ENCODE measurements at regions not wholly inside any gene's neighbourhood (a gene's known extent, or its start where the extent isn't known, plus 50 kb on each side); places are given as distances from the start of the nearest gene placed in this dataset.

DNA sequence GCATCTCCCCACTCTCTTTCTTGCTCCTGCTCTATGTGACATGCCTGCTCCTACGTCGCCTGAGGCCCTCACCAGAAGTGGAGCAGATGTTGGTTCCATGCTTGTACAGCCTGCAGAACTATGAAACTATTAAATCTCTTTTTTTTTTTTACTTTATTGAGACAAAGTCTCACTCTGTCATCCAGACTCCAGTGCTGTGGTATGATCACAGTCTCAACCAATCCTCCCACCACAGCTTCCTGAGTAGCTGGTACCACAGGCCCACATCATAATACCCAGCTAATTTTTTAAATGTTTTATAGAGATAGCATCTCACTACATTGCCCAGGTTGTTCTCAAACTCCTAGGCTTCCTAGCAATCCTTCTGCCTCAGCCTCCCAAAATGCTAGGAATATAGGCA lies 1067.7 kb downstream of the PCDH9 start:
- no peaks in the 10 kb centered on the region for H3K27me3 ChIP-seq (ENCODE audit: control insufficient read depth in 1 of 2, insufficient read depth in 2 of 2, low read length in 2 of 2)
- no peaks in the 10 kb centered on the region for H4K20me1 ChIP-seq (ENCODE audit: insufficient read depth, low read length)
- H2AFZ ChIP-seq (ENCODE audit: low read length) = no peak overlapping the region
- no peaks in the 10 kb centered on the region for H3K9me3 ChIP-seq (ENCODE audit: low read length)
- H3K4me1 ChIP-seq (ENCODE audit: insufficient read depth, low read length) = no peaks in the 10 kb centered on the region
- no peak overlapping the region for H3K4me3 ChIP-seq (replicated peaks in 1 of 3; ENCODE audit: insufficient read depth in 1 of 3, low read depth in 2 of 3, low read length in 3 of 3)
- no peak overlapping the region for H3K27ac ChIP-seq (ENCODE audit: extremely low read length, insufficient read depth, low read length)
- CTCF ChIA-PET (ENCODE audit: low intra/inter-chr PET ratio, low total read pairs) = no interaction called here
- FAIRE-seq = no peak
- H3K9ac ChIP-seq (ENCODE audit: insufficient read depth, low read depth, low read length) = no peak overlapping the region
- in situ Hi-C loops (cut with HindIII; ENCODE audit: extremely low pct_ligation_motif_present, low pct_unique_long_range_greater_than_20kb) (no loop called here), intact Hi-C loops (cut with micrococcal nuclease; ENCODE audit: unreplicated experiment) (no loop called here)
- no peak for DNase-seq (ENCODE audit: low spot score)
- no peak overlapping the region for H3K4me2 ChIP-seq (ENCODE audit: low read depth, low read length)
- BruUV-seq (replicated peaks) = no TSS peak
- no peak for ATAC-seq
- POLR2A ChIA-PET = no interaction called here
- 0% methylated on average over 2 of the region's 2 CpGs for WGBS (ENCODE audit: low lambda C conversion rate)
- no peaks in the 10 kb centered on the region for H3K36me3 ChIP-seq (replicated peaks in 1 of 2; ENCODE audit: control insufficient read depth in 1 of 2, insufficient read depth in 2 of 2, low read length in 2 of 2)
- TF ChIP-seq BRD4 (CRISPR knock-in tag; IDR thresholded peaks at IDR 0.05) (no peak), ZNF124 (CRISPR knock-in tag; IDR thresholded peaks at IDR 0.05) (no peak), ZNF230 (CRISPR knock-in tag; IDR thresholded peaks at IDR 0.05) (no peak), ZNF24 (IDR thresholded peaks at IDR 0.05) (no peak), ZNF557 (CRISPR knock-in tag; IDR thresholded peaks at IDR 0.05) (no peak), KLF11 (CRISPR knock-in tag; IDR thresholded peaks at IDR 0.05) (no peak), ZFX (CRISPR knock-in tag; IDR thresholded peaks at IDR 0.05; ENCODE audit: low read depth) (no peak), ZNF160 (CRISPR knock-in tag; IDR thresholded peaks at IDR 0.05) (no peak), HMG20B (CRISPR knock-in tag; conservative IDR thresholded peaks at IDR 0.05) (no peak), ZNF737 (CRISPR knock-in tag; IDR thresholded peaks at IDR 0.05; ENCODE audit: borderline replicate concordance) (no peak), ZNF253 (CRISPR knock-in tag; IDR thresholded peaks at IDR 0.05; ENCODE audit: borderline replicate concordance) (no peak)
- TF ChIP-seq, protein P1, sequence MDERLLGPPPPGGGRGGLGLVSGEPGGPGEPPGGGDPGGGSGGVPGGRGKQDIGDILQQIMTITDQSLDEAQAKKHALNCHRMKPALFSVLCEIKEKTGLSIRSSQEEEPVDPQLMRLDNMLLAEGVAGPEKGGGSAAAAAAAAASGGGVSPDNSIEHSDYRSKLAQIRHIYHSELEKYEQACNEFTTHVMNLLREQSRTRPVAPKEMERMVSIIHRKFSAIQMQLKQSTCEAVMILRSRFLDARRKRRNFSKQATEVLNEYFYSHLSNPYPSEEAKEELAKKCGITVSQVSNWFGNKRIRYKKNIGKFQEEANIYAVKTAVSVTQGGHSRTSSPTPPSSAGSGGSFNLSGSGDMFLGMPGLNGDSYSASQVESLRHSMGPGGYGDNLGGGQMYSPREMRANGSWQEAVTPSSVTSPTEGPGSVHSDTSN (CRISPR knock-in tag; IDR thresholded peaks at IDR 0.05) = no peak
- TF ChIP-seq, protein P2, sequence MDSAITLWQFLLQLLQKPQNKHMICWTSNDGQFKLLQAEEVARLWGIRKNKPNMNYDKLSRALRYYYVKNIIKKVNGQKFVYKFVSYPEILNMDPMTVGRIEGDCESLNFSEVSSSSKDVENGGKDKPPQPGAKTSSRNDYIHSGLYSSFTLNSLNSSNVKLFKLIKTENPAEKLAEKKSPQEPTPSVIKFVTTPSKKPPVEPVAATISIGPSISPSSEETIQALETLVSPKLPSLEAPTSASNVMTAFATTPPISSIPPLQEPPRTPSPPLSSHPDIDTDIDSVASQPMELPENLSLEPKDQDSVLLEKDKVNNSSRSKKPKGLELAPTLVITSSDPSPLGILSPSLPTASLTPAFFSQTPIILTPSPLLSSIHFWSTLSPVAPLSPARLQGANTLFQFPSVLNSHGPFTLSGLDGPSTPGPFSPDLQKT (CRISPR knock-in tag; IDR thresholded peaks at IDR 0.05; ENCODE audit: borderline replicate concordance) = no peak
- no peaks in the 10 kb centered on the region for H3K79me2 ChIP-seq (ENCODE audit: insufficient read depth, low read length)
